Esophagus muscularis mucosa (tissue), 3 donors: ENCODE measurements at regions not wholly inside any gene's neighbourhood (a gene's known extent, or its start where the extent isn't known, plus 50 kb on each side); places are given as distances from the start of the nearest gene placed in this dataset.

Source experiments
- CTCF ChIP-seq, 3 experiments: fragments of 200-600 bp in 2 of 3; fragments of 450-650 bp in 1 of 3; sonication (generic) in 2 of 3; IDR thresholded peaks; one replicate each; pipeline ENCODE4 v1.5.1; 2017 to 2019; ENCODE audit warnings: antibody characterized with exemption in 3 of 3, mild to moderate bottlenecking in 2 of 3, moderate library complexity in 1 of 3
- POLR2A ChIP-seq: fragments of 450-650 bp; IDR thresholded peaks from one replicate; pipeline ENCODE4 v1.6.1; 2017; ENCODE audit warnings: antibody characterized with exemption, moderate library complexity, mild to moderate bottlenecking, low read depth

GRCh38 chr10:30210296-30210695 lies 138.8 kb downstream of the MTPAP start:
- TF ChIP-seq POLR2A (no peak), CTCF (IDR thresholded peaks at IDR 0.05) (no peak)
